Testis (tissue), 2 donors: ENCODE measurements at regions not wholly inside any gene's neighbourhood (a gene's known extent, or its start where the extent isn't known, plus 50 kb on each side); places are given as distances from the start of the nearest gene placed in this dataset.
"Not testable (repeated sequence)": the region's sequence is repeated elsewhere in the genome, so short reads cannot be mapped to it uniquely, and the experiment has no call there.

Experiments used
- DNase-seq: peaks from one replicate; pipeline ENCODE4 v3.0.0-alpha.2; 2019
- H3K27ac ChIP-seq, 2 donors: fragments of 200-600 bp; sonication (generic); one replicate each; pipeline ENCODE4 v1.5.1; 2019
- H3K27me3 ChIP-seq: fragments of 200-600 bp; sonication (generic); one replicate; pipeline ENCODE4 v1.5.1; 2019
- H3K36me3 ChIP-seq: fragments of 200-600 bp; sonication (generic); one replicate; pipeline ENCODE4 v1.5.1; 2017; ENCODE audit warnings: low read depth; ENCODE audit errors: missing control alignments
- H3K4me1 ChIP-seq: fragments of 200-600 bp; sonication (generic); one replicate; pipeline ENCODE4 v1.5.1; 2019
- H3K4me3 ChIP-seq, 2 donors: fragments of 200-600 bp; sonication (generic); one replicate each; pipeline ENCODE4 v1.5.1; 2017 to 2019
- H3K9me3 ChIP-seq: fragments of 200-600 bp; sonication (generic); one replicate; pipeline ENCODE4 v1.5.1; 2017
- POLR2A ChIP-seq: fragments of 450-650 bp; IDR thresholded peaks from one replicate; pipeline ENCODE4 v1.6.1; 2017; ENCODE audit warnings: antibody characterized with exemption, mild to moderate bottlenecking, moderate library complexity
- WGBS, 2 donors: methylation state at CpG; one replicate each; pipeline ENCODE4 v1.1.5; 2018; 5-methylcytosine and 5-hydroxymethylcytosine counted together
- intact Hi-C: fragments of 100-400 bp; cut with DNase I; formaldehyde crosslinking; loops from one replicate; pipeline ENCODE4 v1.15.1; 2023; ENCODE audit warnings: low total_unique reads
- TF ChIP-seq, protein P1 (sequence below), 3 experiments: fragments of 450-650 bp in 2 of 3; fragments of 200-600 bp in 1 of 3; sonication (generic) in 1 of 3; IDR thresholded peaks; one replicate each; pipeline ENCODE4 v1.5.1; 2016 to 2019; ENCODE audit warnings: antibody characterized with exemption in 3 of 3, mild to moderate bottlenecking in 2 of 3, moderate library complexity in 1 of 3

DNA sequence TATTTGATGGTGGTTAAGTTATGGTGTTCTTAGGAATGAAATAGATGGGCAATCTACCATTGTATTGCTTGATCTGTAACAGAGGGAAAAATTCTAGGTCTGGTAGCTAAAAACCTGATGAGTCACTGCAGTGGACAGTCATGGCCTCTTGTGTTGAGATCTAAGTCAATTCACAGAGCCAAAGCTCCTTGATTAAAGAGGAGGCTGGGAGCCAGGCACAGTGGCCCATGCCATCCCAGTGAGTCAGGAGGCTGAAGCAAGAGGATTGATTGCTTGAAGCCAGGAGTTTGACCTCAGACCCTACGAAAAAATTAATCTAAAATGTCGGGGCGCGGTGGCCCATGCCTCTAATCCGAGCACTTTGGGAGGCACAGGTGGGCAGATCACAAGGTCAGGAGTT lies 67.1 kb upstream of the KPNA3 start:
- Histone ChIP-seq H3K9me3 (no peaks in the 10 kb centered on the region), H3K4me3 (no peak overlapping the region), H3K27me3 (no peaks in the 10 kb centered on the region), H3K4me1 (peaks cover 6% of the 10 kb centered on the region), H3K27ac (no peak overlapping the region), H3K36me3 (no peaks in the 10 kb centered on the region)
- 91 to 94% methylated on average over 5 of the region's 5 CpGs for WGBS, 2 donors
- intact Hi-C loops: no loop called here
- no peak for TF ChIP-seq POLR2A
- TF ChIP-seq, protein P1, sequence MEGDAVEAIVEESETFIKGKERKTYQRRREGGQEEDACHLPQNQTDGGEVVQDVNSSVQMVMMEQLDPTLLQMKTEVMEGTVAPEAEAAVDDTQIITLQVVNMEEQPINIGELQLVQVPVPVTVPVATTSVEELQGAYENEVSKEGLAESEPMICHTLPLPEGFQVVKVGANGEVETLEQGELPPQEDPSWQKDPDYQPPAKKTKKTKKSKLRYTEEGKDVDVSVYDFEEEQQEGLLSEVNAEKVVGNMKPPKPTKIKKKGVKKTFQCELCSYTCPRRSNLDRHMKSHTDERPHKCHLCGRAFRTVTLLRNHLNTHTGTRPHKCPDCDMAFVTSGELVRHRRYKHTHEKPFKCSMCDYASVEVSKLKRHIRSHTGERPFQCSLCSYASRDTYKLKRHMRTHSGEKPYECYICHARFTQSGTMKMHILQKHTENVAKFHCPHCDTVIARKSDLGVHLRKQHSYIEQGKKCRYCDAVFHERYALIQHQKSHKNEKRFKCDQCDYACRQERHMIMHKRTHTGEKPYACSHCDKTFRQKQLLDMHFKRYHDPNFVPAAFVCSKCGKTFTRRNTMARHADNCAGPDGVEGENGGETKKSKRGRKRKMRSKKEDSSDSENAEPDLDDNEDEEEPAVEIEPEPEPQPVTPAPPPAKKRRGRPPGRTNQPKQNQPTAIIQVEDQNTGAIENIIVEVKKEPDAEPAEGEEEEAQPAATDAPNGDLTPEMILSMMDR (IDR thresholded peaks at IDR 0.05): no peak
- DNase-seq: no peak

DNA sequence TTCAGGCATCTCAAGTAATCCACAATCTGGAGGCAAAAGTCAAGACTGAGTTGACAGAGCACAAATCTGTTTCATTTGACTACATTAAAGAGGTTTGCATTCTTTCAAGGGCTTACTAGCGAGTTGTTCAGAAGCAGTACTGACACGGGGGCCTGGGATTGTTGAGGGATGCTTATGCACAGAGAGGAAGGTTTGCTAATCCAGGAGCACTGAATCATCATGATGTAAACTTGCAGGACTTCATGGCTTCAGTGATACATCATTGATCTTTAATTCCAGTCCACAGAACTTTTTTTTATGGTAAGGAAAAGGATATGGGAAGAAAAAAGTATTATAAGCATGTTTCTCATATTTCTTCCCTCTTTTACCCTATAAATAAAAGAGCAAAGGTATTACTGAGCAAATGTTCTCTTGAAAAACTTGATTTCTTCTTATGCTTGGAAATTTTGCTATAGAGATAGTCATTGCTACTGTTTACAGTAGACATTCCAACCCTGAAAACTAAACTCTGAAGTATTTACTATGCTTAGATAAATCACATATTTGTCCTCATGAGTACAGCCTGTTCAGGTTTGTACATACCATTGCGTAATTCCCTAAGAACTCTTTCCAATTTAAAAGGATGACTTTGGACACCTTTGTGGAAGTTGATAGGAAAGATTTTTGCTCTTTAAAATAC lies 65.8 kb upstream of the KPNA3 start:
- WGBS, 2 donors: 43 to 45% methylated on average over 3 of the region's 3 CpGs
- no peaks in the 10 kb centered on the region for H3K9me3 ChIP-seq
- H3K4me3 ChIP-seq: no peak overlapping the region
- no peak for DNase-seq
- no peak overlapping the region for H3K27ac ChIP-seq
- H3K27me3 ChIP-seq: no peaks in the 10 kb centered on the region
- no peaks in the 10 kb centered on the region for H3K36me3 ChIP-seq
- peaks cover 6% of the 10 kb centered on the region for H3K4me1 ChIP-seq
- TF ChIP-seq POLR2A: no peak
- TF ChIP-seq, protein P1 (IDR thresholded peaks at IDR 0.05): no peak
- intact Hi-C loops: no loop called here

DNA sequence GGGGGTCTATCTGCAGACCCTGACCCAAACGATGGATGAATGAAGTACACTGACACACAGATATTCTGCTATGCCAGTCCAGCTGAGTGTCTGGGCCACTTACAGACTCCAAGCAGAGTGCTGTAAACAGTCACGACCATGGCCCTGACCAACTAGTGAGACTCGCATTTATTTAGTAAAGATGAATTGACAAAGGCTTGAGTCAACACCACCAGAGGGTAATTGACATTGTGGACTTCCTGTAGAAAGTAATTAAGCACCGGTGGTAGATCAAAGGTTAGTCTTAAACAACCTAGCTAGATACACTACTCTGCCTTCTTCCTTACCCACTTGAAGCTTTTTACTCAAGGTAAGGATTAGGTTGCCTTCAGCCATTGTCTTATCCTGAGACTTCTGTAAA lies 63.4 kb upstream of the KPNA3 start:
- H3K4me1 ChIP-seq: peaks cover 6% of the 10 kb centered on the region
- no peak overlapping the region for H3K4me3 ChIP-seq
- H3K27ac ChIP-seq: no peak overlapping the region
- 75 to 90% methylated on average over 4 of the region's 4 CpGs for WGBS, 2 donors
- no peak for DNase-seq
- H3K9me3 ChIP-seq: no peaks in the 10 kb centered on the region
- H3K36me3 ChIP-seq: no peaks in the 10 kb centered on the region
- intact Hi-C loops: no loop called here
- no peaks in the 10 kb centered on the region for H3K27me3 ChIP-seq
- TF ChIP-seq POLR2A: no peak
- TF ChIP-seq, protein P1 (IDR thresholded peaks at IDR 0.05): no peak

DNA sequence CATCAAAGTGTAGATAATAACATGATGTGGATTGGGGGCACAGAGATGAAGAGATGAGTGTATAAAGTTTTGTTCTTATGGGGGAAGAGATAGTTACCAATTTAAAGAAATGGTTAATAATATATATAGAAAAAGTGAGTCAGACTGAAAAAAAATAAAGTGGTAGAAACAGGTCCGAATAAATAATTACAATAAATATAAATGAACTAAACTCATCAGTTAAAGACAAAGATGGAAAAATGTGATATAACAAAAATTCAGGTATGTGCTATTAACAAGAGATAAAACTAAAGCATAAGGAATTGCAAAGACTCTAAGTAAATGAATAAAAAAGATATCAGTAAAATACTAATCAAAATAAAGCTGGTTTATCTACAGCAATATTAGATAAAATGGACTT lies 61.1 kb upstream of the KPNA3 start:
- Histone ChIP-seq H3K4me3 (no peak overlapping the region), H3K27ac (no peak overlapping the region), H3K4me1 (peaks cover 6% of the 10 kb centered on the region), H3K27me3 (no peaks in the 10 kb centered on the region), H3K9me3 (no peaks in the 10 kb centered on the region), H3K36me3 (no peaks in the 10 kb centered on the region)
- intact Hi-C loops: no loop called here
- DNase-seq: no peak
- WGBS, 2 donors: 75 to 90% methylated on average over 1 of the region's 1 CpG
- TF ChIP-seq, protein P1 (IDR thresholded peaks at IDR 0.05): no peak
- no peak for TF ChIP-seq POLR2A

DNA sequence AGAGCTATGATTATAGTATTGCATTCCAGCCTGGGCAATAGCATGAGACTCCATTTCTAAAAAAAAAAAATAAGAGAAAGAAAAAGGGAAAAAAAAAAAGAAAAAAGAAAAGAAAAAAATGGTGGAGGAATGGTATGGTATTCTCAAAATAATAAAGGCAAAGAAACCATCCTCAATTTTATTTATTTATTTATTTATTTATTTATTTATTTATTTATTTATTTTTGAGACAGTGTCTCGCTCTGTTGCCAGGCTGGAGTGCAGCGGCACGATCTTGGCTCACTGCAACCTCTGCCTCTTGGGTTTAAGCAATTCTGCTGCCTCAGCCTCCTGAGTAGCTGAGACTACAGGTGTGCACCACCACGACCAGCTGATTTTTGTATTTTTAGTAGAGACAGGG lies 60.0 kb upstream of the KPNA3 start:
- WGBS, 2 donors: 71 to 83% methylated on average over 4 of the region's 4 CpGs
- H3K4me1 ChIP-seq, H3K4me3 ChIP-seq, H3K27ac ChIP-seq, H3K36me3 ChIP-seq, intact Hi-C loops, H3K9me3 ChIP-seq, DNase-seq, H3K27me3 ChIP-seq: not testable (repeated sequence)
